OCI-LY3 (cell line): ENCODE measurements at regions not wholly inside any gene's neighbourhood (a gene's known extent, or its start where the extent isn't known, plus 50 kb on each side); places are given as distances from the start of the nearest gene placed in this dataset.

Experiments
- H2AFZ ChIP-seq: fragments of 200-600, 300-600 bp; shearing (Covaris generic); 2 replicates; pipeline ENCODE4 v1.6.0; 2014; ENCODE audit warnings: antibody characterized with exemption, low read depth, low read length
- H3K27ac ChIP-seq: fragments of 200-600, 300-600 bp; sonication (generic); 2 replicates; pipeline ENCODE4 v1.5.1; 2014; ENCODE audit warnings: mild to moderate bottlenecking, low read length, moderate library complexity, mixed read lengths
- H3K27me3 ChIP-seq: fragments of 200-600, 300-600 bp; sonication (generic); 2 replicates; pipeline ENCODE4 v1.6.1; 2014; ENCODE audit warnings: low read depth, low read length, mixed read lengths
- H3K36me3 ChIP-seq: fragments of 200-600, 300-600 bp; sonication (generic); replicated peaks from 2 replicates; pipeline ENCODE3; 2014; ENCODE audit warnings: low read depth, low read length, mixed read lengths
- H3K4me1 ChIP-seq: fragments of 300-600, 200-600 bp; sonication (generic); 2 replicates; pipeline ENCODE4 v1.6.1; 2014; ENCODE audit warnings: low read length, mixed read lengths
- H3K4me2 ChIP-seq: fragments of 200-600, 300-600 bp; sonication (generic); 2 replicates; pipeline ENCODE4 v1.6.1; 2014; ENCODE audit warnings: low read length, mixed read lengths
- H3K4me3 ChIP-seq: fragments of 300-600, 200-600 bp; sonication (generic); 2 replicates; pipeline ENCODE4 v1.5.1; 2014; ENCODE audit warnings: antibody characterized with exemption, mild to moderate bottlenecking, low read length, moderate library complexity
- H3K79me2 ChIP-seq: fragments of 300-600, 200-600 bp; shearing (Covaris generic); 2 replicates; pipeline ENCODE4 v1.6.1; 2014; ENCODE audit warnings: mild to moderate bottlenecking, low read length, mixed read lengths
- H3K9ac ChIP-seq: fragments of 300-600, 200-600 bp; shearing (Covaris generic); 2 replicates; pipeline ENCODE4 v1.6.0; 2014; ENCODE audit warnings: mild to moderate bottlenecking, low read length, moderate library complexity
- H3K9me3 ChIP-seq: fragments of 200-600, 300-600 bp; shearing (Covaris generic); 2 replicates; pipeline ENCODE4 v1.6.1; 2014; ENCODE audit warnings: low read length, mixed read lengths; ENCODE audit not compliant: insufficient read depth
- H4K20me1 ChIP-seq: fragments of 200-600, 300-600 bp; sonication (generic); 2 replicates; pipeline ENCODE4 v1.6.1; 2016; ENCODE audit warnings: low read length, mixed read lengths; ENCODE audit not compliant: insufficient read depth
- EZH2phosphoT487 ChIP-seq: fragments of 200-600 bp; shearing (Covaris generic); IDR thresholded peaks from 2 replicates; pipeline ENCODE4 v1.6.1; 2018; ENCODE audit warnings: antibody characterized with exemption, mixed run types, low read depth
- TF ChIP-seq, protein P1 (sequence below): fragments of 200-600, 300-600 bp; sonication (generic); IDR thresholded peaks from 2 replicates; pipeline ENCODE4 v1.5.1; 2014; ENCODE audit warnings: antibody characterized with exemption, low read length, low read depth

DNA sequence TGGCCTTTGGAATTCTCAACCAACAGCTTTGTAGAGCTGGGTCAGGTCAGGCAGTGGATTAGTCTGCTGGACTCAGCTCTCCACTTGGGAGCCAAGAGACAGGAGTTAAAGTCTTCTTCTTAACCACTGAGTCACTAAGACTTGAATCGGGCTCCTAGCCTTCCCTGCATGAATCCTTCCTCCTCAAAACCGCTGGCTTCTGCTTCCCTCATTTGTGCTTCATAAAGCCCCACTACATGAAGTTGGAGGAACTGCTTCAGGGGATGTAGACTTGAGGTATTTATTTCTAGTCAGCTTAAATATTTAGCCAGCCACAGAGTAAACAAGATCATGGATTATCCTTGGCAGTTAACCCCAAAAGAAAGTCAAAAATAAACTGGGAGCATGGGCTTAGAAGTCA is 536.3 kb upstream of the TNP1 start:
- no peak overlapping the region for H2AFZ ChIP-seq
- H3K9ac ChIP-seq, result no peak overlapping the region
- no peak overlapping the region for H3K4me3 ChIP-seq
- H4K20me1 ChIP-seq, result no peaks in the 10 kb centered on the region
- no peaks in the 10 kb centered on the region for H3K9me3 ChIP-seq
- H3K79me2 ChIP-seq, result no peaks in the 10 kb centered on the region
- TF ChIP-seq, protein P1, sequence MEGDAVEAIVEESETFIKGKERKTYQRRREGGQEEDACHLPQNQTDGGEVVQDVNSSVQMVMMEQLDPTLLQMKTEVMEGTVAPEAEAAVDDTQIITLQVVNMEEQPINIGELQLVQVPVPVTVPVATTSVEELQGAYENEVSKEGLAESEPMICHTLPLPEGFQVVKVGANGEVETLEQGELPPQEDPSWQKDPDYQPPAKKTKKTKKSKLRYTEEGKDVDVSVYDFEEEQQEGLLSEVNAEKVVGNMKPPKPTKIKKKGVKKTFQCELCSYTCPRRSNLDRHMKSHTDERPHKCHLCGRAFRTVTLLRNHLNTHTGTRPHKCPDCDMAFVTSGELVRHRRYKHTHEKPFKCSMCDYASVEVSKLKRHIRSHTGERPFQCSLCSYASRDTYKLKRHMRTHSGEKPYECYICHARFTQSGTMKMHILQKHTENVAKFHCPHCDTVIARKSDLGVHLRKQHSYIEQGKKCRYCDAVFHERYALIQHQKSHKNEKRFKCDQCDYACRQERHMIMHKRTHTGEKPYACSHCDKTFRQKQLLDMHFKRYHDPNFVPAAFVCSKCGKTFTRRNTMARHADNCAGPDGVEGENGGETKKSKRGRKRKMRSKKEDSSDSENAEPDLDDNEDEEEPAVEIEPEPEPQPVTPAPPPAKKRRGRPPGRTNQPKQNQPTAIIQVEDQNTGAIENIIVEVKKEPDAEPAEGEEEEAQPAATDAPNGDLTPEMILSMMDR, result no peak
- TF ChIP-seq EZH2phosphoT487, result no peak
- no peaks in the 10 kb centered on the region for H3K27me3 ChIP-seq
- no peaks in the 10 kb centered on the region for H3K4me1 ChIP-seq
- H3K27ac ChIP-seq, result no peak overlapping the region
- no peaks in the 10 kb centered on the region for H3K36me3 ChIP-seq
- no peak overlapping the region for H3K4me2 ChIP-seq

DNA sequence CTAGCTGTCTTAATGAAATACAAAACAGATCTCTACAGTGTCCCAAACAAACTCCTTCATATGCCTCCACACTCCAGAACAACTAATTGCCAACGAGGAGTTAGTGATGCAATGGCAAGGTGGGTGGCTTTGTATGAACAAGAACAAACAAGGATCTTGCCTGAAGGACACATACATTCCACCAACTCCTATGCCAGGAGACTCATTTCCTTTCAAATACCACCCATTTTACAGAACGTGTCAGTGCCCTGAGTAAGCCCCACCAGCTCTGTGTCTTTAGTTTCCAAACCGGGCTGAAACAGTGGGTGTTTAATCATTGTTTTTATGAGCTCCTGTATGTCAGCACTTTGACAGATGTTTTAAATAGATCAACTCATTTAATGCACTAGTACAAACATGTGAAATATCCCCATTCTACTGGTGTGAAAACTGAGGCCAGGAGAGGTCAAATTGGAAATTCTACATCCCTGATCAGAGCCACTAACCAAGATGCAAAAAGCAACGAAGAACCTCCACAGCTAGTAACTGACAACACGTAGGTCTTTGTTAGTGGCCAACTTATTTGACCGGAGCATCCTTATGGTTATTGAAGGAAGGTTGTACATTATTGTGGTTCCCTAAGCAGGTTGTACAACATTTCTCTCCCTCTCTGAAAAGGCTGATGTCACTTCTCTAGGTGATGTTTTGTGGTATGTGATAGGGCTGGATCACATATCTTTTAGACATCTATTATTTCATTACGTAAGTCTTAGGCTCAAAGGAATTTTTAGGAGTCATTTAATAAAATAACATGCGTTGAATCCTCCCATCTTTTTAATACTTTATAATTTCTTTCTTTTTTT is 534.9 kb upstream of the TNP1 start:
- Histone ChIP-seq H3K36me3 (no peaks in the 10 kb centered on the region), H3K4me1 (no peaks in the 10 kb centered on the region), H3K9ac (no peak overlapping the region), H3K9me3 (no peaks in the 10 kb centered on the region), H3K4me3 (no peak overlapping the region), H3K4me2 (no peak overlapping the region), H4K20me1 (no peaks in the 10 kb centered on the region), H3K27me3 (no peaks in the 10 kb centered on the region), H3K79me2 (no peaks in the 10 kb centered on the region), H2AFZ (no peak overlapping the region), H3K27ac (no peak overlapping the region)
- no peak for TF ChIP-seq EZH2phosphoT487
- TF ChIP-seq, protein P1, result no peak

DNA sequence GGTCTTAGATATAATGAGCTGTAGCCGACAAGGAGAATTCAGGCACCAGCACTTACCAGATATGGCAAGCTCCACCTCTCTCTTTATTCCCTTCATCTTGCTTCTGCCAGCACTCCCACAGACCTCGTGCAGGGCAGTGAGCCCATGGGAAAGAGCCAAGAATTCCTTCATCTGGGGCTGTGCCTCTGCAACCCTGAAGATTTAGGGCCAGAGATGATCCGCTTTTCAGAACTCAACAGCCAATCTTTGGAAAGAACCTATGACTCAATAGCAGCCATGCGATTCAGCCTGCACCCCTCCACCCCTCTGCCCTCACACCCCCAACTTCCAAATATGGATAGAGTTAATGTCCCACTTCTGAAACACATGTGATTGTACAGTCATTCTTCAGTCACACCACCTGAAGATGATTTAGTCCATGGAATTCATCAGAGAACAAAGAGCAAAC is 533.7 kb upstream of the TNP1 start:
- no peak overlapping the region for H2AFZ ChIP-seq
- no peak overlapping the region for H3K27ac ChIP-seq
- TF ChIP-seq, protein P1, result no peak
- no peak for TF ChIP-seq EZH2phosphoT487

DNA sequence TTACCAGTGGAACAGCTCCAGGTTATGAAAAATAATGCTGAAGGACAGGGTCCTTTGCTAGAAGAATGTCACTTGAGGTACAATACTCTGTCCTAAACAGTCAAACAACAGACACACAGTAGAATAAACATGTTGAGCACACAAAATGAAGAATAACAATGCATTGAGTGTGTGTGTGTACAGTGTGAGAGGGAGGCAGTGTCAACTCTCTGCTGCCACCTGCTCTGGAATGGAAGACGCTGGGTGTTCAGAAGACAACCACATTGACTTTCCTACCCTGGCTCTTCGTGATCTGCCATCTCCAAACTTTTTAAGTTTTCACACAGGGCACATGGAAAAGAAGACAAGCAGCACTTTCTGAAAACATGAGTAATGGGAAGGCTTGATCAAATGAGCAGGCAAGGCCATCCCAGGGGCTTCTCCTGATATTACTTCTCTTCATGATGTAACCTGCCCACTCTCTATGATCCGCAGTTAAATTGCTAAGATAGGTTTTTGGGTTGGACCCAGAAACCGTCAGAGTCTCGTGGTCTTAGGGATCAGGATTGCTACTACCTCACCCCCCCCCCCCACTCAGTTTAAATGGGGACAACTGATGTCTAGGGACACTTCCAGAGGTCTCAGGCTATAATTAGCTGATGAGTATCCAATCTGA is 533.2 kb upstream of the TNP1 start:
- TF ChIP-seq, protein P1, result no peak
- no peak for TF ChIP-seq EZH2phosphoT487
- no peak overlapping the region for H3K4me3 ChIP-seq
- no peaks in the 10 kb centered on the region for H3K9me3 ChIP-seq
- H2AFZ ChIP-seq, result no peak overlapping the region
- H3K27ac ChIP-seq, result no peak overlapping the region
- no peak overlapping the region for H3K9ac ChIP-seq
- no peaks in the 10 kb centered on the region for H3K4me1 ChIP-seq
- no peaks in the 10 kb centered on the region for H3K36me3 ChIP-seq
- no peaks in the 10 kb centered on the region for H4K20me1 ChIP-seq
- H3K79me2 ChIP-seq, result no peaks in the 10 kb centered on the region
- no peak overlapping the region for H3K4me2 ChIP-seq
- no peaks in the 10 kb centered on the region for H3K27me3 ChIP-seq

More for the DNA sequence above, 533.7 kb upstream of the TNP1 start:
- H3K36me3 ChIP-seq, result no peaks in the 10 kb centered on the region
- H3K9ac ChIP-seq, result no peak overlapping the region
- H3K4me3 ChIP-seq, result no peak overlapping the region
- no peaks in the 10 kb centered on the region for H3K27me3 ChIP-seq
- no peak overlapping the region for H3K4me2 ChIP-seq
- no peaks in the 10 kb centered on the region for H3K4me1 ChIP-seq
- no peaks in the 10 kb centered on the region for H3K79me2 ChIP-seq
- H4K20me1 ChIP-seq, result no peaks in the 10 kb centered on the region
- H3K9me3 ChIP-seq, result no peaks in the 10 kb centered on the region
